Mesendoderm (in vitro differentiated cells): ENCODE measurements at regions not wholly inside any gene's neighbourhood (a gene's known extent, or its start where the extent isn't known, plus 50 kb on each side); places are given as distances from the start of the nearest gene placed in this dataset.

Source experiments
- DNase-seq: peaks from one replicate; pipeline ENCODE4 v3.0.0; 2013
- H2AK5ac ChIP-seq: 2 replicates; pipeline ENCODE4 v1.6.1; 2013; ENCODE audit warnings: low read length, inconsistent platforms
- H2BK120ac ChIP-seq: 2 replicates; pipeline ENCODE4 v1.6.1; 2013; ENCODE audit warnings: low read depth, mild to moderate bottlenecking, low read length, moderate library complexity, mixed read lengths
- H2BK15ac ChIP-seq: replicated peaks from 2 replicates; pipeline ENCODE4 v1.6.1; 2013; ENCODE audit warnings: low read depth, mild to moderate bottlenecking, moderate library complexity
- H2BK5ac ChIP-seq: 2 replicates; pipeline ENCODE4 v1.6.1; 2013; ENCODE audit warnings: low read length, inconsistent platforms
- H3K18ac ChIP-seq: 2 replicates; pipeline ENCODE4 v1.6.1; 2013; ENCODE audit warnings: mild to moderate bottlenecking, low read length, mixed read lengths
- H3K23ac ChIP-seq: one replicate; pipeline ENCODE4 v1.6.1; 2013; ENCODE audit warnings: low read length
- H3K27ac ChIP-seq: 2 replicates; pipeline ENCODE4 v1.5.1; 2013; ENCODE audit warnings: low read depth, mild to moderate bottlenecking, inconsistent platforms, low read length, moderate library complexity
- H3K27me3 ChIP-seq: 2 replicates; pipeline ENCODE4 v1.6.1; 2013; ENCODE audit warnings: low read length, control low read depth, mild to moderate bottlenecking, inconsistent platforms; ENCODE audit not compliant: insufficient read depth, poor library complexity
- H3K36me3 ChIP-seq: 2 replicates; pipeline ENCODE4 v1.6.1; 2013; ENCODE audit warnings: low read length, inconsistent platforms; ENCODE audit not compliant: control insufficient read depth, insufficient read depth
- H3K4ac ChIP-seq: one replicate; pipeline ENCODE4 v1.6.1; 2013; ENCODE audit warnings: low read depth, mild to moderate bottlenecking, low read length, moderate library complexity
- H3K4me1 ChIP-seq: 2 replicates; pipeline ENCODE4 v1.6.1; 2013; ENCODE audit warnings: low read depth, low read length, inconsistent platforms; ENCODE audit not compliant: control insufficient read depth
- H3K4me2 ChIP-seq: 2 replicates; pipeline ENCODE4 v1.6.1; 2013; ENCODE audit warnings: low read length
- H3K4me3 ChIP-seq: 2 replicates; pipeline ENCODE4 v1.5.1; 2013; ENCODE audit warnings: mild to moderate bottlenecking, low read length
- H3K56ac ChIP-seq: one replicate; pipeline ENCODE4 v1.6.1; 2013; ENCODE audit warnings: low read length
- H3K79me1 ChIP-seq: 2 replicates; pipeline ENCODE4 v1.6.1; 2013; ENCODE audit warnings: low read length, inconsistent platforms
- H3K79me2 ChIP-seq: 2 replicates; pipeline ENCODE4 v1.6.1; 2013; ENCODE audit warnings: mild to moderate bottlenecking, low read length; ENCODE audit not compliant: control insufficient read depth, insufficient read depth
- H3K9ac ChIP-seq: 2 replicates; pipeline ENCODE4 v1.6.1; 2013; ENCODE audit warnings: low read length, inconsistent platforms
- H4K5ac ChIP-seq: one replicate; pipeline ENCODE4 v1.6.1; 2013; ENCODE audit warnings: low read length
- H4K8ac ChIP-seq: one replicate; pipeline ENCODE4 v1.6.1; 2013; ENCODE audit warnings: low read depth, mild to moderate bottlenecking, control low read depth, low read length, moderate library complexity
- WGBS: extraction: QIAGEN DNeasy Blood & Tissue Kit; methylation state at CpG from one replicate; pipeline ENCODE4 v1.1.7; 2013; ENCODE audit warnings: low lambda C conversion rate, missing lambda C conversion rate; ENCODE audit not compliant: insufficient coverage; ENCODE audit errors: extremely low coverage; 5-methylcytosine and 5-hydroxymethylcytosine counted together

- no peak overlapping the region for H3K4me2 ChIP-seq
- no CpG with 5 or more reads among the region's 23 CpGs for WGBS
- H3K79me1 ChIP-seq: peaks cover 2% of the 10 kb centered on the region
- H3K27ac ChIP-seq: no peak overlapping the region
- H2BK120ac ChIP-seq: no peak overlapping the region
- no peak overlapping the region for H3K4ac ChIP-seq
- no peaks in the 10 kb centered on the region for H3K27me3 ChIP-seq
- H2BK15ac ChIP-seq: no peak overlapping the region
- H3K56ac ChIP-seq: peak overlapping the region; percentile 25
- H3K4me3 ChIP-seq: no peak overlapping the region
- H4K8ac ChIP-seq: no peak overlapping the region
- H3K18ac ChIP-seq: no peak overlapping the region
- DNase-seq: no peak
- no peak overlapping the region for H3K9ac ChIP-seq
- H4K5ac ChIP-seq: no peak overlapping the region
- H2BK5ac ChIP-seq: no peak overlapping the region
- H3K36me3 ChIP-seq: no peaks in the 10 kb centered on the region
- no peaks in the 10 kb centered on the region for H3K79me2 ChIP-seq
- H2AK5ac ChIP-seq: no peak overlapping the region
- H3K4me1 ChIP-seq: peaks cover 6% of the 10 kb centered on the region
- no peak overlapping the region for H3K23ac ChIP-seq
Measured at GRCh38 chr12:111037047-111037446, 116.7 kb upstream of the MYL2 start.

- no peak overlapping the region for H3K4ac ChIP-seq
- peak; percentile 62 for DNase-seq
- H3K4me3 ChIP-seq: peak overlapping the region; percentile 1
- no peaks in the 10 kb centered on the region for H3K79me2 ChIP-seq
- no peaks in the 10 kb centered on the region for H3K36me3 ChIP-seq
- WGBS: no CpG with 5 or more reads among the region's 36 CpGs
- peaks cover 6% of the 10 kb centered on the region for H3K4me1 ChIP-seq
- H3K79me1 ChIP-seq: peaks cover 2% of the 10 kb centered on the region
- H3K27ac ChIP-seq: no peak overlapping the region
- peak overlapping the region; percentile 35 for H3K9ac ChIP-seq
- H2BK5ac ChIP-seq: no peak overlapping the region
- no peak overlapping the region for H4K8ac ChIP-seq
- H3K27me3 ChIP-seq: no peaks in the 10 kb centered on the region
- H3K18ac ChIP-seq: no peak overlapping the region
- H3K4me2 ChIP-seq: peak overlapping the region; percentile 75
- no peak overlapping the region for H2BK120ac ChIP-seq
- H4K5ac ChIP-seq: no peak overlapping the region
- no peak overlapping the region for H2AK5ac ChIP-seq
- peak overlapping the region; percentile 70 for H3K56ac ChIP-seq
- no peak overlapping the region for H2BK15ac ChIP-seq
- no peak overlapping the region for H3K23ac ChIP-seq
Measured at GRCh38 chr12:111035578-111036301, 115.4 kb upstream of the MYL2 start.

GRCh38 chr12:111034886-111035577 lies 114.7 kb upstream of the MYL2 start:
- no peaks in the 10 kb centered on the region for H3K79me1 ChIP-seq
- H3K27ac ChIP-seq: no peak overlapping the region
- H3K4ac ChIP-seq: no peak overlapping the region
- peak overlapping the region; percentile 75 for H3K4me2 ChIP-seq
- DNase-seq: peak; percentile 81
- H3K9ac ChIP-seq: peak overlapping the region; percentile 63
- no peak overlapping the region for H4K8ac ChIP-seq
- no peaks in the 10 kb centered on the region for H3K79me2 ChIP-seq
- WGBS: no CpG with 5 or more reads among the region's 50 CpGs
- H3K18ac ChIP-seq: no peak overlapping the region
- H2BK15ac ChIP-seq: no peak overlapping the region
- no peak overlapping the region for H2BK120ac ChIP-seq
- H3K27me3 ChIP-seq: no peaks in the 10 kb centered on the region
- no peaks in the 10 kb centered on the region for H3K36me3 ChIP-seq
- peak overlapping the region; percentile 70 for H3K56ac ChIP-seq
- H3K4me1 ChIP-seq: peaks cover 6% of the 10 kb centered on the region
- no peak overlapping the region for H4K5ac ChIP-seq
- no peak overlapping the region for H2AK5ac ChIP-seq
- H3K23ac ChIP-seq: no peak overlapping the region
- peak overlapping the region; percentile 54 for H3K4me3 ChIP-seq
- no peak overlapping the region for H2BK5ac ChIP-seq

- Histone ChIP-seq H3K4me3 (peak within 1 kb of the TSS; percentile 63), H3K4ac (peak within 1 kb of the TSS; percentile 76), H3K56ac (peak within 1 kb of the TSS; percentile 85), H3K9ac (peak within 1 kb of the TSS; percentile 67), H2AK5ac (no peak within 1 kb of the TSS), H2BK15ac (no peak within 1 kb of the TSS), H2BK120ac (no peak within 1 kb of the TSS), H2BK5ac (no peak within 1 kb of the TSS), H3K4me1 (peaks cover 6% of the 10 kb centered on the region), H3K27ac (peak within 1 kb of the TSS; percentile 22), H3K27me3 (no peaks in the 10 kb centered on the region), H3K79me1 (no peaks in the 10 kb centered on the region), H3K18ac (peak within 1 kb of the TSS; percentile 99), H3K36me3 (no peaks in the 10 kb centered on the region), H3K4me2 (peak within 1 kb of the TSS; percentile 75), H4K8ac (no peak within 1 kb of the TSS), H3K79me2 (no peaks in the 10 kb centered on the region), H4K5ac (no peak within 1 kb of the TSS), H3K23ac (no peak within 1 kb of the TSS)
- DNase-seq: peak; percentile 65
- WGBS: no CpG with 5 or more reads among the region's 100 CpGs
Measured at GRCh38 chr12:111034083-111034885, 113.9 kb upstream of the MYL2 start, which contains the start of gene CUX2. Gene CUX2, plus strand, starts transcription at chr12:111034165.

GRCh38 chr12:111033281-111034082 lies 113.1 kb upstream of the MYL2 start:
- Histone ChIP-seq H2BK5ac (no peak overlapping the region), H3K4ac (peak overlapping the region; percentile 76), H3K56ac (peak overlapping the region; percentile 85), H3K36me3 (no peaks in the 10 kb centered on the region), H3K27ac (no peak overlapping the region), H3K18ac (peak overlapping the region; percentile 99), H3K9ac (peak overlapping the region; percentile 24), H3K23ac (no peak overlapping the region), H3K4me1 (peaks cover 6% of the 10 kb centered on the region), H2BK120ac (no peak overlapping the region), H3K79me1 (no peaks in the 10 kb centered on the region), H2AK5ac (no peak overlapping the region), H4K8ac (no peak overlapping the region), H3K79me2 (no peaks in the 10 kb centered on the region), H2BK15ac (no peak overlapping the region), H3K4me2 (peak overlapping the region; percentile 68), H4K5ac (no peak overlapping the region), H3K4me3 (peak overlapping the region; percentile 63), H3K27me3 (no peaks in the 10 kb centered on the region)
- WGBS: no CpG with 5 or more reads among the region's 93 CpGs
- DNase-seq: peak; percentile 59
